ENCODE measurements at regions not wholly inside any gene's neighbourhood (a gene's known extent, or its start where the extent isn't known, plus 50 kb on each side); places are given as distances from the start of the nearest gene placed in this dataset.

- no peak overlapping the region for H3K4me3 Mint-ChIP-seq
- no peaks in the 10 kb centered on the region for H3K27me3 Mint-ChIP-seq
- no peaks in the 10 kb centered on the region for H3K9me3 Mint-ChIP-seq
- no peak overlapping the region for H3K27ac Mint-ChIP-seq
- no peaks in the 10 kb centered on the region for H3K4me1 Mint-ChIP-seq
- peaks cover 4% of the 10 kb centered on the region for H3K36me3 Mint-ChIP-seq
- no peak for DNase-seq
These were observed 140.3 kb downstream of the CRYBB2 start for GRCh38 chr22:25359601-25360261.

- no peaks in the 10 kb centered on the region for H3K27me3 Mint-ChIP-seq
- H3K36me3 Mint-ChIP-seq = peaks cover 4% of the 10 kb centered on the region
- H3K9me3 Mint-ChIP-seq = no peaks in the 10 kb centered on the region
- no peak overlapping the region for H3K27ac Mint-ChIP-seq
- no peak for DNase-seq
- H3K4me1 Mint-ChIP-seq = peaks cover 2% of the 10 kb centered on the region
- no peak overlapping the region for H3K4me3 Mint-ChIP-seq
These were observed 141.0 kb downstream of the CRYBB2 start for GRCh38 chr22:25360411-25360810.

GRCh38 chr22:25360891-25361645 is 141.6 kb downstream of the CRYBB2 start:
- Mint-ChIP-seq H3K27ac (no peak overlapping the region), H3K9me3 (no peaks in the 10 kb centered on the region), H3K36me3 (peaks cover 4% of the 10 kb centered on the region), H3K27me3 (no peaks in the 10 kb centered on the region), H3K4me1 (peaks cover 2% of the 10 kb centered on the region), H3K4me3 (no peak overlapping the region)
- DNase-seq = no peak

GRCh38 chr22:25361899-25362214 is 142.4 kb downstream of the CRYBB2 start:
- no peak overlapping the region for H3K4me3 Mint-ChIP-seq

GRCh38 chr22:25362215-25362882 is 142.9 kb downstream of the CRYBB2 start:
- H3K36me3 Mint-ChIP-seq = peaks cover 1% of the 10 kb centered on the region
- no peak overlapping the region for H3K4me3 Mint-ChIP-seq
- no peaks in the 10 kb centered on the region for H3K9me3 Mint-ChIP-seq
- DNase-seq = peak; percentile 69
- no peaks in the 10 kb centered on the region for H3K27me3 Mint-ChIP-seq
- H3K27ac Mint-ChIP-seq = no peak overlapping the region
- peaks cover 2% of the 10 kb centered on the region for H3K4me1 Mint-ChIP-seq

More at GRCh38 chr22:25361899-25362214, 142.4 kb downstream of the CRYBB2 start:
- Mint-ChIP-seq H3K27me3 (no peaks in the 10 kb centered on the region), H3K4me1 (peaks cover 2% of the 10 kb centered on the region), H3K9me3 (no peaks in the 10 kb centered on the region), H3K27ac (no peak overlapping the region), H3K36me3 (peaks cover 4% of the 10 kb centered on the region)
- DNase-seq = no peak

- Mint-ChIP-seq H3K9me3 (no peaks in the 10 kb centered on the region), H3K36me3 (no peaks in the 10 kb centered on the region), H3K27me3 (no peaks in the 10 kb centered on the region), H3K4me1 (peaks cover 2% of the 10 kb centered on the region), H3K4me3 (no peak overlapping the region), H3K27ac (no peak overlapping the region)
- DNase-seq = no peak
These were observed 143.4 kb downstream of the CRYBB2 start for GRCh38 chr22:25362883-25363240.

- H3K27me3 Mint-ChIP-seq = no peaks in the 10 kb centered on the region
- no peak for DNase-seq
- no peaks in the 10 kb centered on the region for H3K36me3 Mint-ChIP-seq
- no peak overlapping the region for H3K27ac Mint-ChIP-seq
- peaks cover 2% of the 10 kb centered on the region for H3K4me1 Mint-ChIP-seq
- H3K4me3 Mint-ChIP-seq = no peak overlapping the region
- H3K9me3 Mint-ChIP-seq = no peaks in the 10 kb centered on the region
These were observed 144.0 kb downstream of the CRYBB2 start for GRCh38 chr22:25363474-25363873.

- H3K4me1 Mint-ChIP-seq = peaks cover 2% of the 10 kb centered on the region
- H3K27ac Mint-ChIP-seq = no peak overlapping the region
- DNase-seq = no peak
- no peaks in the 10 kb centered on the region for H3K27me3 Mint-ChIP-seq
- H3K4me3 Mint-ChIP-seq = no peak overlapping the region
- H3K9me3 Mint-ChIP-seq = no peaks in the 10 kb centered on the region
- no peaks in the 10 kb centered on the region for H3K36me3 Mint-ChIP-seq
These were observed 144.8 kb downstream of the CRYBB2 start for GRCh38 chr22:25364281-25364680.

GRCh38 chr22:25364736-25365241 is 145.3 kb downstream of the CRYBB2 start:
- H3K27ac Mint-ChIP-seq = no peak overlapping the region
- no peaks in the 10 kb centered on the region for H3K27me3 Mint-ChIP-seq
- peaks cover 2% of the 10 kb centered on the region for H3K4me1 Mint-ChIP-seq
- no peak for DNase-seq
- no peaks in the 10 kb centered on the region for H3K36me3 Mint-ChIP-seq
- H3K4me3 Mint-ChIP-seq = no peak overlapping the region
- no peaks in the 10 kb centered on the region for H3K9me3 Mint-ChIP-seq

GRCh38 chr22:25365491-25366261 is 146.2 kb downstream of the CRYBB2 start:
- no peaks in the 10 kb centered on the region for H3K9me3 Mint-ChIP-seq
- H3K36me3 Mint-ChIP-seq = no peaks in the 10 kb centered on the region
- no peak overlapping the region for H3K4me3 Mint-ChIP-seq
- H3K27me3 Mint-ChIP-seq = no peaks in the 10 kb centered on the region
- DNase-seq = no peak
- H3K4me1 Mint-ChIP-seq = peaks cover 2% of the 10 kb centered on the region
- no peak overlapping the region for H3K27ac Mint-ChIP-seq

- no peaks in the 10 kb centered on the region for H3K36me3 Mint-ChIP-seq
- H3K27me3 Mint-ChIP-seq = no peaks in the 10 kb centered on the region
- no peak overlapping the region for H3K27ac Mint-ChIP-seq
- H3K4me1 Mint-ChIP-seq = peaks cover 2% of the 10 kb centered on the region
- no peaks in the 10 kb centered on the region for H3K9me3 Mint-ChIP-seq
- no peak overlapping the region for H3K4me3 Mint-ChIP-seq
- DNase-seq = no peak
These were observed 147.0 kb downstream of the CRYBB2 start for GRCh38 chr22:25366408-25366807.

GRCh38 chr22:25366876-25367466 is 147.5 kb downstream of the CRYBB2 start:
- Mint-ChIP-seq H3K4me3 (no peak overlapping the region), H3K27ac (no peak overlapping the region)

GRCh38 chr22:25367756-25368155 is 148.3 kb downstream of the CRYBB2 start:
- no peak overlapping the region for H3K27ac Mint-ChIP-seq
- H3K4me1 Mint-ChIP-seq = peaks cover 2% of the 10 kb centered on the region
- H3K4me3 Mint-ChIP-seq = no peak overlapping the region
- no peaks in the 10 kb centered on the region for H3K36me3 Mint-ChIP-seq
- H3K27me3 Mint-ChIP-seq = no peaks in the 10 kb centered on the region
- no peaks in the 10 kb centered on the region for H3K9me3 Mint-ChIP-seq
- no peak for DNase-seq

More at GRCh38 chr22:25366876-25367466, 147.5 kb downstream of the CRYBB2 start:
- no peaks in the 10 kb centered on the region for H3K27me3 Mint-ChIP-seq
- H3K9me3 Mint-ChIP-seq = no peaks in the 10 kb centered on the region
- peaks cover 2% of the 10 kb centered on the region for H3K4me1 Mint-ChIP-seq
- H3K36me3 Mint-ChIP-seq = no peaks in the 10 kb centered on the region
- no peak for DNase-seq

GRCh38 chr22:25368271-25368670 is 148.8 kb downstream of the CRYBB2 start:
- H3K36me3 Mint-ChIP-seq = no peaks in the 10 kb centered on the region
- peaks cover 5% of the 10 kb centered on the region for H3K4me1 Mint-ChIP-seq
- H3K27ac Mint-ChIP-seq = no peak overlapping the region
- no peaks in the 10 kb centered on the region for H3K27me3 Mint-ChIP-seq
- no peak for DNase-seq
- no peak overlapping the region for H3K4me3 Mint-ChIP-seq
- no peaks in the 10 kb centered on the region for H3K9me3 Mint-ChIP-seq

GRCh38 chr22:25369041-25369440 is 149.6 kb downstream of the CRYBB2 start:
- no peaks in the 10 kb centered on the region for H3K27me3 Mint-ChIP-seq
- no peak overlapping the region for H3K27ac Mint-ChIP-seq
- H3K36me3 Mint-ChIP-seq = no peaks in the 10 kb centered on the region
- peaks cover 5% of the 10 kb centered on the region for H3K4me1 Mint-ChIP-seq
- H3K9me3 Mint-ChIP-seq = no peaks in the 10 kb centered on the region
- H3K4me3 Mint-ChIP-seq = no peak overlapping the region
- no peak for DNase-seq
